ENCODE measurements at regions not wholly inside any gene's neighbourhood (a gene's known extent, or its start where the extent isn't known, plus 50 kb on each side); places are given as distances from the start of the nearest gene placed in this dataset.

- TF ChIP-seq ZNF121 (tag by site-specific recombination; IDR thresholded peaks at IDR 0.05) (no peak), ZNF48 (tag by site-specific recombination; IDR thresholded peaks at IDR 0.05) (no peak), ZNF677 (tag by site-specific recombination; IDR thresholded peaks at IDR 0.05) (no peak)
- TF ChIP-seq, protein P1, sequence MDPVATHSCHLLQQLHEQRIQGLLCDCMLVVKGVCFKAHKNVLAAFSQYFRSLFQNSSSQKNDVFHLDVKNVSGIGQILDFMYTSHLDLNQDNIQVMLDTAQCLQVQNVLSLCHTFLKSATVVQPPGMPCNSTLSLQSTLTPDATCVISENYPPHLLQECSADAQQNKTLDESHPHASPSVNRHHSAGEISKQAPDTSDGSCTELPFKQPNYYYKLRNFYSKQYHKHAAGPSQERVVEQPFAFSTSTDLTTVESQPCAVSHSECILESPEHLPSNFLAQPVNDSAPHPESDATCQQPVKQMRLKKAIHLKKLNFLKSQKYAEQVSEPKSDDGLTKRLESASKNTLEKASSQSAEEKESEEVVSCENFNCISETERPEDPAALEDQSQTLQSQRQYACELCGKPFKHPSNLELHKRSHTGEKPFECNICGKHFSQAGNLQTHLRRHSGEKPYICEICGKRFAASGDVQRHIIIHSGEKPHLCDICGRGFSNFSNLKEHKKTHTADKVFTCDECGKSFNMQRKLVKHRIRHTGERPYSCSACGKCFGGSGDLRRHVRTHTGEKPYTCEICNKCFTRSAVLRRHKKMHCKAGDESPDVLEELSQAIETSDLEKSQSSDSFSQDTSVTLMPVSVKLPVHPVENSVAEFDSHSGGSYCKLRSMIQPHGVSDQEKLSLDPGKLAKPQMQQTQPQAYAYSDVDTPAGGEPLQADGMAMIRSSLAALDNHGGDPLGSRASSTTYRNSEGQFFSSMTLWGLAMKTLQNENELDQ (tag by site-specific recombination; IDR thresholded peaks at IDR 0.05; ENCODE audit: low read depth): no peak
- TF ChIP-seq, protein P2, sequence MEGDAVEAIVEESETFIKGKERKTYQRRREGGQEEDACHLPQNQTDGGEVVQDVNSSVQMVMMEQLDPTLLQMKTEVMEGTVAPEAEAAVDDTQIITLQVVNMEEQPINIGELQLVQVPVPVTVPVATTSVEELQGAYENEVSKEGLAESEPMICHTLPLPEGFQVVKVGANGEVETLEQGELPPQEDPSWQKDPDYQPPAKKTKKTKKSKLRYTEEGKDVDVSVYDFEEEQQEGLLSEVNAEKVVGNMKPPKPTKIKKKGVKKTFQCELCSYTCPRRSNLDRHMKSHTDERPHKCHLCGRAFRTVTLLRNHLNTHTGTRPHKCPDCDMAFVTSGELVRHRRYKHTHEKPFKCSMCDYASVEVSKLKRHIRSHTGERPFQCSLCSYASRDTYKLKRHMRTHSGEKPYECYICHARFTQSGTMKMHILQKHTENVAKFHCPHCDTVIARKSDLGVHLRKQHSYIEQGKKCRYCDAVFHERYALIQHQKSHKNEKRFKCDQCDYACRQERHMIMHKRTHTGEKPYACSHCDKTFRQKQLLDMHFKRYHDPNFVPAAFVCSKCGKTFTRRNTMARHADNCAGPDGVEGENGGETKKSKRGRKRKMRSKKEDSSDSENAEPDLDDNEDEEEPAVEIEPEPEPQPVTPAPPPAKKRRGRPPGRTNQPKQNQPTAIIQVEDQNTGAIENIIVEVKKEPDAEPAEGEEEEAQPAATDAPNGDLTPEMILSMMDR (tag by site-specific recombination; IDR thresholded peaks at IDR 0.05): no peak
Measured at GRCh38 chr6:150661216-150662007, 61.7 kb downstream of the PLEKHG1 start.
